ENCODE measurements at regions not wholly inside any gene's neighbourhood (a gene's known extent, or its start where the extent isn't known, plus 50 kb on each side); places are given as distances from the start of the nearest gene placed in this dataset.

GRCh38 chr13:75963302-75963701 lies 327.2 kb downstream of the LMO7 start:
- TF ChIP-seq POLR2AphosphoS5 (IDR thresholded peaks at IDR 0.05; ENCODE audit: insufficient read depth, low read depth, low read length) = no peak
- no peak for TF ChIP-seq GATA2 (IDR thresholded peaks at IDR 0.05; ENCODE audit: insufficient read depth, insufficient read length, low read depth, low read length)
- no peak for TF ChIP-seq POLR2A (IDR thresholded peaks at IDR 0.05; ENCODE audit: low read depth, low read length)
- no peak for TF ChIP-seq JUN (IDR thresholded peaks at IDR 0.05; ENCODE audit: borderline replicate concordance, insufficient read depth, insufficient read length, low read depth)
- no peak for TF ChIP-seq CTCF (IDR thresholded peaks at IDR 0.05; ENCODE audit: extremely low read depth in 1 of 2, insufficient read depth in 1 of 2, low read depth in 1 of 2, low read length in 2 of 2)
- TF ChIP-seq EZH2 (IDR thresholded peaks at IDR 0.05; ENCODE audit: borderline replicate concordance, low read depth, low read length, severe bottlenecking) = no peak
- BruUV-seq (replicated peaks) = no TSS peak
- ChIA-PET POLR2A (no interaction called here), CTCF (no interaction called here)
- dilution Hi-C loops (cut with MboI; ENCODE audit: extremely low pct_ligation_motif_present, low sequenced_read_pairs) (no loop called here), intact Hi-C loops (cut with micrococcal nuclease) (no loop called here)
- Histone ChIP-seq H3K9ac (replicated peaks; ENCODE audit: extremely low read depth, insufficient read depth, low read length) (no peak overlapping the region), H2AFZ (ENCODE audit: low read depth, low read length) (no peak overlapping the region), H4K20me1 (replicated peaks; ENCODE audit: control insufficient read depth, extremely low read depth, insufficient read depth, low read length) (no peaks in the 10 kb centered on the region), H3K4me1 (ENCODE audit: control insufficient read depth, extremely low read depth, insufficient read depth, low read length) (no peaks in the 10 kb centered on the region), H3K36me3 (ENCODE audit: control insufficient read depth in 2 of 2, extremely low read depth in 1 of 2, insufficient read depth in 2 of 2, low read length in 2 of 2) (no peaks in the 10 kb centered on the region), H3K27ac (ENCODE audit: insufficient read depth, low read depth, low read length) (no peak overlapping the region), H3K9me1 (replicated peaks; ENCODE audit: control insufficient read depth, extremely low read depth, insufficient read depth, low read length) (no peaks in the 10 kb centered on the region), H3K4me2 (ENCODE audit: insufficient read depth, low read length) (no peak overlapping the region), H3K9me3 (replicated peaks; ENCODE audit: control insufficient read depth, insufficient read depth, low read length) (no peaks in the 10 kb centered on the region), H3K4me3 (replicated peaks in 1 of 3; ENCODE audit: insufficient read depth in 1 of 3, low read depth in 1 of 3, low read length in 3 of 3) (no peak overlapping the region), H3K79me2 (ENCODE audit: control insufficient read depth, insufficient read depth, low read length) (no peaks in the 10 kb centered on the region), H3K27me3 (ENCODE audit: control insufficient read depth in 2 of 2, insufficient read depth in 2 of 2, low read length in 2 of 2) (no peaks in the 10 kb centered on the region)
- FAIRE-seq (no peak), DNase-seq (ENCODE audit: low read depth, low spot score) (no peak)

- Histone ChIP-seq H3K27me3 (ENCODE audit: control insufficient read depth in 2 of 2, insufficient read depth in 2 of 2, low read length in 2 of 2) (no peaks in the 10 kb centered on the region), H3K79me2 (ENCODE audit: control insufficient read depth, insufficient read depth, low read length) (no peaks in the 10 kb centered on the region), H3K4me3 (replicated peaks in 1 of 3; ENCODE audit: insufficient read depth in 1 of 3, low read depth in 1 of 3, low read length in 3 of 3) (no peak overlapping the region), H3K4me2 (ENCODE audit: insufficient read depth, low read length) (no peak overlapping the region), H3K9me1 (replicated peaks; ENCODE audit: control insufficient read depth, extremely low read depth, insufficient read depth, low read length) (no peaks in the 10 kb centered on the region), H3K9ac (replicated peaks; ENCODE audit: extremely low read depth, insufficient read depth, low read length) (no peak overlapping the region), H3K9me3 (replicated peaks; ENCODE audit: control insufficient read depth, insufficient read depth, low read length) (no peaks in the 10 kb centered on the region), H3K36me3 (ENCODE audit: control insufficient read depth in 2 of 2, extremely low read depth in 1 of 2, insufficient read depth in 2 of 2, low read length in 2 of 2) (no peaks in the 10 kb centered on the region), H4K20me1 (replicated peaks; ENCODE audit: control insufficient read depth, extremely low read depth, insufficient read depth, low read length) (no peaks in the 10 kb centered on the region), H2AFZ (ENCODE audit: low read depth, low read length) (no peak overlapping the region), H3K27ac (ENCODE audit: insufficient read depth, low read depth, low read length) (no peak overlapping the region), H3K4me1 (ENCODE audit: control insufficient read depth, extremely low read depth, insufficient read depth, low read length) (no peaks in the 10 kb centered on the region)
- FAIRE-seq = no peak
- dilution Hi-C loops (cut with MboI; ENCODE audit: extremely low pct_ligation_motif_present, low sequenced_read_pairs) = no loop called here
- CTCF ChIA-PET = no interaction called here
- TF ChIP-seq EZH2 (IDR thresholded peaks at IDR 0.05; ENCODE audit: borderline replicate concordance, low read depth, low read length, severe bottlenecking) (no peak), GATA2 (IDR thresholded peaks at IDR 0.05; ENCODE audit: insufficient read depth, insufficient read length, low read depth, low read length) (no peak), CTCF (IDR thresholded peaks at IDR 0.05; ENCODE audit: extremely low read depth in 1 of 2, insufficient read depth in 1 of 2, low read depth in 1 of 2, low read length in 2 of 2) (no peak), FOS (IDR thresholded peaks at IDR 0.05; ENCODE audit: borderline replicate concordance, insufficient read depth, low read length) (no peak), POLR2AphosphoS5 (IDR thresholded peaks at IDR 0.05; ENCODE audit: insufficient read depth, low read depth, low read length) (no peak), MYC (IDR thresholded peaks at IDR 0.05; ENCODE audit: low read depth, low read length) (no peak), MAX (IDR thresholded peaks at IDR 0.05; ENCODE audit: insufficient read depth, insufficient read length) (no peak), POLR2A (IDR thresholded peaks at IDR 0.05; ENCODE audit: low read depth, low read length) (no peak), JUN (IDR thresholded peaks at IDR 0.05; ENCODE audit: borderline replicate concordance, insufficient read depth, insufficient read length, low read depth) (no peak)
- POLR2A ChIA-PET = no interaction called here
- no TSS peak for BruUV-seq (replicated peaks)
- no peak for DNase-seq (ENCODE audit: low read depth, low spot score)
- intact Hi-C loops (cut with micrococcal nuclease) = no loop called here
Measured at GRCh38 chr13:75961911-75962310, 325.8 kb downstream of the LMO7 start.

Data from endothelial cell of umbilical vein (primary cell).